ENCODE measurements at regions not wholly inside any gene's neighbourhood (a gene's known extent, or its start where the extent isn't known, plus 50 kb on each side); places are given as distances from the start of the nearest gene placed in this dataset.
"Not testable (repeated sequence)": the region's sequence is repeated elsewhere in the genome, so short reads cannot be mapped to it uniquely, and the experiment has no call there.

- not testable (repeated sequence) for DNase-seq
Measured at GRCh38 chr17:62196587-62196986, 131.5 kb upstream of the MED13 start.

- DNase-seq: no peak
Measured at GRCh38 chr17:62194401-62194800, 129.3 kb upstream of the MED13 start.

- DNase-seq: no peak
Measured at GRCh38 chr17:62193249-62193648, 128.2 kb upstream of the MED13 start.

- DNase-seq: no peak
Measured at GRCh38 chr17:62191390-62192361, 126.6 kb upstream of the MED13 start.

- no peak for DNase-seq
Measured at GRCh38 chr17:62189377-62189776, 124.3 kb upstream of the MED13 start.

- DNase-seq: no peak
Measured at GRCh38 chr17:62188713-62189112, 123.6 kb upstream of the MED13 start.

GRCh38 chr17:62187681-62188080 is 122.6 kb upstream of the MED13 start:
- no peak for DNase-seq

- DNase-seq: no peak
Measured at GRCh38 chr17:62186841-62187240, 121.8 kb upstream of the MED13 start.

- DNase-seq: no peak
Measured at GRCh38 chr17:62180772-62181171, 115.7 kb upstream of the MED13 start.

GRCh38 chr17:62179525-62180161 is 114.6 kb upstream of the MED13 start:
- DNase-seq: no peak

- no peak for DNase-seq
Measured at GRCh38 chr17:62178579-62178978, 113.5 kb upstream of the MED13 start.

- DNase-seq: no peak
Measured at GRCh38 chr17:62172492-62173291, 107.6 kb upstream of the MED13 start.

GRCh38 chr17:62167076-62167475 is 102.0 kb upstream of the MED13 start:
- DNase-seq: no peak

GRCh38 chr17:62164747-62165722 is 100.0 kb upstream of the MED13 start:
- no peak for DNase-seq

GRCh38 chr17:62163847-62164246 is 98.8 kb upstream of the MED13 start:
- peak; percentile 39 for DNase-seq

GRCh38 chr17:62162898-62163297 is 97.8 kb upstream of the MED13 start:
- DNase-seq: no peak

GRCh38 chr17:62161405-62162148 is 96.5 kb upstream of the MED13 start:
- DNase-seq: no peak

GRCh38 chr17:62160816-62161215 is 95.7 kb upstream of the MED13 start:
- no peak for DNase-seq

- DNase-seq: no peak
Measured at GRCh38 chr17:62159994-62160393, 94.9 kb upstream of the MED13 start.

GRCh38 chr17:62156949-62157348 is 91.9 kb upstream of the MED13 start:
- DNase-seq: no peak

- no peak for DNase-seq
Measured at GRCh38 chr17:62154909-62155308, 89.8 kb upstream of the MED13 start.
